ENCODE measurements at regions not wholly inside any gene's neighbourhood (a gene's known extent, or its start where the extent isn't known, plus 50 kb on each side); places are given as distances from the start of the nearest gene placed in this dataset.

GRCh38 chr1:80441664-80442063, 1359.1 kb upstream of the ADGRL2 start:
- no peaks in the 10 kb centered on the region for H3K36me3 ChIP-seq (ENCODE audit: control insufficient read depth in 2 of 4, insufficient read depth in 4 of 4, low read length in 3 of 4)
- H2BK20ac ChIP-seq (ENCODE audit: low read length), result no peak overlapping the region
- no peak overlapping the region for H3K4me2 ChIP-seq (ENCODE audit: insufficient read depth in 1 of 2, low read depth in 2 of 2, low read length in 2 of 2)
- H2BK12ac ChIP-seq (ENCODE audit: low read depth, low read length), result no peak overlapping the region
- no peaks in the 10 kb centered on the region for H4K20me1 ChIP-seq (replicated peaks in 1 of 2; ENCODE audit: control insufficient read depth in 1 of 2, insufficient read depth in 2 of 2, low read length in 2 of 2)
- H2BK15ac ChIP-seq (ENCODE audit: low read length), result no peak overlapping the region
- no peaks in the 10 kb centered on the region for H3K9me3 ChIP-seq (ENCODE audit: insufficient read depth in 2 of 2, low read depth in 1 of 2, low read length in 1 of 2)
- DNase-seq (ENCODE audit: low read depth in 1 of 2, low spot score in 2 of 2), result no peak
- FAIRE-seq, result no peak
- no peaks in the 10 kb centered on the region for H3K23me2 ChIP-seq (ENCODE audit: low read depth, low read length)
- no peak overlapping the region for H3K56ac ChIP-seq (replicated peaks; ENCODE audit: insufficient read length, low read depth, low read length)
- no peak overlapping the region for H3K23ac ChIP-seq (ENCODE audit: insufficient read length)
- H3K9ac ChIP-seq (replicated peaks in 1 of 4; ENCODE audit: extremely low read depth in 1 of 4, low read depth in 3 of 4, low read length in 3 of 4), result no peak overlapping the region
- H3K4me1 ChIP-seq (replicated peaks in 1 of 4; ENCODE audit: control insufficient read depth in 3 of 4, insufficient read depth in 4 of 4, low read length in 3 of 4), result no peaks in the 10 kb centered on the region; a peak in 1 of 7 replicates
- no peaks in the 10 kb centered on the region for H3K27me3 ChIP-seq (replicated peaks in 1 of 4; ENCODE audit: control insufficient read depth in 3 of 4, extremely low read depth in 1 of 4, insufficient read depth in 3 of 4, low read length in 3 of 4)
- no peak overlapping the region for H4K8ac ChIP-seq (ENCODE audit: extremely low read depth, insufficient read depth, low read length)
- H3K14ac ChIP-seq (ENCODE audit: insufficient read length), result no peak overlapping the region
- ChIA-PET POLR2A (ENCODE audit: partially characterized antibody) (no interaction called here), CTCF (ENCODE audit: partially characterized antibody) (interaction anchor here (0.7 to 1.1 kb wide), 3 partner anchors 11 to 468 kb away, joined by 3 read pairs; no protein-coding TSS in a partner anchor)
- H3K79me1 ChIP-seq (ENCODE audit: low read depth, low read length), result no peaks in the 10 kb centered on the region
- H3K27ac ChIP-seq (ENCODE audit: low read depth, low read length), result no peak overlapping the region
- no peak overlapping the region for H4K91ac ChIP-seq (replicated peaks; ENCODE audit: insufficient read length, low read length)
- no peak overlapping the region for H3K4ac ChIP-seq (replicated peaks; ENCODE audit: insufficient read length, low read depth, low read length)
- no peak overlapping the region for H4K5ac ChIP-seq (ENCODE audit: insufficient read length, low read depth, low read length)
- H3K18ac ChIP-seq (ENCODE audit: extremely low read depth, low read length), result no peak overlapping the region
- WGBS, 2 experiments (ENCODE audit: extremely low coverage in 1 of 2, insufficient coverage in 1 of 2, insufficient read length in 1 of 2, insufficient replicate concordance in 2 of 2, low coverage in 1 of 2, low lambda C conversion rate in 2 of 2, missing lambda C conversion rate in 1 of 2), result 91% methylated on average over 7 of the region's 7 CpGs; no CpG with 5 or more reads in 1 of the 2 experiments
- H2AFZ ChIP-seq (ENCODE audit: low read length), result no peak overlapping the region
- no peaks in the 10 kb centered on the region for H3K79me2 ChIP-seq (ENCODE audit: control insufficient read depth in 1 of 2, insufficient read depth in 2 of 2, low read length in 2 of 2)
- TF ChIP-seq RAD21 (IDR thresholded peaks at IDR 0.05 in 1 of 2, conservative IDR thresholded peaks at IDR 0.05 in 1 of 2; ENCODE audit: low read depth in 2 of 2, low read length in 2 of 2), result peak in 1 of 2 experiments; percentile 40; a peak in 3 of 4 replicates
- peak in 1 of 3 experiments; percentile 23; a peak in 1 of 4 replicates for TF ChIP-seq CTCF (IDR thresholded peaks at IDR 0.05; ENCODE audit: control extremely low read depth in 1 of 3, insufficient read depth in 1 of 3, low read depth in 1 of 3, low read length in 3 of 3)
- no peak for TF ChIP-seq RFX5 (IDR thresholded peaks at IDR 0.05; ENCODE audit: borderline replicate concordance, low read depth, low read length)
- H2BK5ac ChIP-seq (ENCODE audit: low read depth, low read length), result no peak overlapping the region
- H3K4me3 ChIP-seq (ENCODE audit: extremely low read depth in 1 of 4, insufficient read depth in 2 of 4, low read depth in 3 of 4, low read length in 4 of 4), result no peak overlapping the region
- H2AK5ac ChIP-seq (ENCODE audit: low read depth, low read length), result no peak overlapping the region
- H2BK120ac ChIP-seq (replicated peaks; ENCODE audit: low read depth, low read length), result no peak overlapping the region

Data from H1 (cell line).